Activated T-cell treated with anti-CD3 and anti-CD28 coated beads for 1 hour (primary cell): ENCODE measurements at regions not wholly inside any gene's neighbourhood (a gene's known extent, or its start where the extent isn't known, plus 50 kb on each side); places are given as distances from the start of the nearest gene placed in this dataset.

Experiments
- DNase-seq: peaks from one replicate; pipeline ENCODE4 v3.0.0-alpha.2; 2020; ENCODE audit warnings: low read depth

GRCh38 chr2:238561230-238561629 lies 134.5 kb downstream of the ASB1 start:
- DNase-seq = no peak

DNA sequence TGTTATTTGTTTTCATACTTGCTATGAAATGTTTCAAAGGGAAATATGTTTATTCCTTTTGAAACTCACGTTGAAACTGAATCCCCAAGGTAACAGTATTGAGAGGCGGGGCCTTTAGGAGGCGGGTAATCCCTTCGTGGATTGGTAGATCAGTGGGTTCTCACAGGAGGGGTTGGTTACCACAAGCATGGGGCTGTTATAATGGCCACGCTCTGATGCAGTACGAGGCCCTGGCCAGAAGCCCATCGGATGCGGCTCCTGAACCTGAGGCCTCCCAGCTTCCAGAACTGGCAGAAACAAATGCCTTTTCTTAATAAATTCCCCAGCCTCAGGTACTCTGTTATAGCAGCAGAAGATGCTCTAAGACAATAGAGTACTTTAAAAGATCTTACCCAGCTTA lies 135.7 kb downstream of the ASB1 start:
- no peak for DNase-seq

DNA sequence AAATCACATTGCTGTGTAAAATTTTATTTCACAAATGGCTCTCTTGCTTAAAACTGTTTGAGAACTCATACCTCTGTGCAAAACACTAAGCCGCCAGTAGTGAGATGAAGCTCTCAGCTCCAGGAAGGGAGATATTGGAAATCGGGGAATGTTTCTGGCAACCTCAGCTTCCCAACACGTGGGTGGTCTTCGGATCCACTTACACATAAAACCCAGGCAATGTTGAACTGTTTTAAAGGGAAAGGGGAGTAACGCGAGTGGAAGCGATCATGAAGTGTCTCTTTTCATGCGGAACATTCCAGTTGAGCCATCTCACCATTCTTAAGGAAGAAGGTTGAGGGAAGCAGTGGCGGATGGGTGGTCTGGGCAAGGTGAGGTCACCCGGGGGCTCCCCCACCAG lies 136.8 kb downstream of the ASB1 start:
- no peak for DNase-seq

DNA sequence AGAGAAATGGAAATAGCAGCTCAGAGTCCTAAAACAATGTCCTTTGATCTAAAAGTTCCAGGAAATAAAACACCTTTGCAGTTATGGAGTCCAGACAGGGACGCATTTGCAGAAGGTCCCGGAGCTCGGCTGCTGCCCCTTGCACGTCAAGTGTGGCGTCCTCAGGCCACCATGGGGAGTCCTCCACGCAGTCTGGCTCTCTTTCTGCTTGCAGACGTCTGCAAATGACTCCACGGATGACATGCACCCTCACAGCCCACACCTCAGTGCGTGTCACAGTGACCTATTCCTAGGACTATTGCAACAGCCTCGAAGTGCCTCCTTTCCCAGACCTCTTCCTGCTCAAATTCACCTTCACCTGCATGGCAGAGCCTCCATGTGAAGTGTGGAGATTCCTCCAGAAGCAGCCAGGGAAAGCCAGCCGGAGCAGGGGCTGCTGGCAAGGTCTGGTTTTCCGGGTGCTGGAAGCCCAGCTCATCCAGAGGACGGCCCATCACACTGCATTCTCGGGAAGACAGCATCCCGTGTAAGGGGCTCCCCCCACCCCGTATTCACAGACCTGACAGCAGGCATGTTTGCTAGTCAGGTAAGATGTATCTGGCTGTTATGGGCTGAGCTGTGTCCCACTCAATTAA lies 137.7 kb downstream of the ASB1 start:
- no peak for DNase-seq

DNA sequence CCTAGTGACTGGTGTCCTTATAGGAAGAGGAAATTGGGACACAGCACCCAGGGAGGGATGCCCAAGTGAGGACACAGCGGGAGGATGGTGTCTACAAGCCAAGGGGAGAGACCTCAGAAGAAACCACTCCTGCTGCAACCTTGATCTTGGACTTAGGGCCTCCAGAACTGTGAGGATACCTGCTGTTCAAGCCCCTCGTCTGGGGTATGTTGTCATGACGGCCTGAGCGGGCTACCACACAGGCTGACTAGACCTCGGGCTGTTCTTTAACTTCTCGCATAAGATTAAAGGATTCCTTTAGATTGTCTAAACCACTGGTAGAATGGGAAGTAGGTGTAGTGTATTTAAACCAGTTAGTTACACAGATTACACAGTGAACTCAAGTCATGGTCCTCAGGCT lies 138.3 kb downstream of the ASB1 start:
- no peak for DNase-seq

DNA sequence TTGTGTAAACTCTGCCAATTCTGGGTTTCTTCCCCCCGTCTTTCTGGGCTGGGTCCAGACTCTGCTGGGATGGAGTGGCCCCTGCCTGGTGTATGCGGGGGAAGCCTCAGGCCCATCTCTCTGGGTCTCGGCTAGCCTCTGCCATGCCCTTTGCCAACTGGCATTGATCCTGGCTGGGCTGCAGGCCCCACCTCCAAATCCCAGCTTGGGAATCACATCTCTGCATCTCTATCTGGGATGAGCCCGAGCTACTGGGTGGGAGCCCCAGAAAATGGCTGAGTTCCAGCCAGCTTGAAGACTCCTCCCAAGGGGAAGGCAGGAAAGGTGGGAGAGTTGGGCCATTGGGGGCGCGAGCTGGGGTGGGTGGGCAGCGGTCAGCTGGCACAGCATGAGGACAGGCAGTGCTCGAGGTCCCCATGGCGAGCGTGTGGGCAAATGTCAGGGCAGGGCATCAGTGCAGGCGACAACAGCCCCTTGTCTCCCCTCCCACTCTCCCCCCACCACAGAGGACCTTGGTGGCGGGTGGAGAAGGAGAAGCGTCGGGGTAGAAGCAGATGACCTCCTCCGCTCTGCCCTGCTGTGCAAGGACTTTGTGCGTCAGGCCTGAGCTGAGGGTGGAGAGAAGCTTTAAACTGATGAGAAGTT lies 139.4 kb downstream of the ASB1 start:
- DNase-seq = no peak

DNA sequence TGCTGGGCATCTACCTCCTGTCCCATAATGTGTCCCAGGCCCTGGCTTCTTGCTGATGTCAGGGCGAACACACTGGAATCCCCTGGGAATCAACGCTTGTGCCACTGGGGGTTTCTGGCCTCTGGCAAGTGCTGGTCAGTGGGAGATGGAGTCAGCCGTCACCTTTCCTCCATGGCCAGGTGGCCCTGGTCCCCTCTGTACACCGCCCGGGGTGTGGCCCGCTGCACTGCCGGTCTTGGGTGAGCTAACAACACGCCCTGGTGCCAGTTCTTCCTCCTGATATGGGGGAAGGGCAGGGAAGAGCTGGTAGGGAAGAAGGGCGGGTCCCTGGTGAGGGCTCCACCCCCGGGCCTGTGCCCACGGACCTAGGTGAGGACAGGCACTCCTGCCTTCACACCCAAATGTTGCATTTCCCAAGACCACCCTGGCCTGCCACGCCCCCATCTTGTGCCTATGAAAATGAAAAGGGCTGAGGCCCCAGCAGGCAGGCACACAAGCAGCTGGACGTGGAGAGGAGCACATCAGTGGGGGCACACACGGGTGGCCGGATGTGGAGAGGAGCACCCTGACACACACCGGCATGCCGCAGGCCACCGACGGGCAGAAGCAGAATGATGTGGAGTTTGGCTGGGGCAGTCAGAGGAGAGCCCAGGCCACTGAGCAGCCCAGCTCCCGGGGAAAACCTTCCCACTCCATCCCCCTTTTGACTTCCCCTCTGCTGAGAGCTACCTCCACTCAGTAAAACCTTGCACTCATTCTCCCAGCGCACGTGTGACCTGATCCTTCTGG lies 140.5 kb downstream of the ASB1 start:
- DNase-seq = no peak

DNA sequence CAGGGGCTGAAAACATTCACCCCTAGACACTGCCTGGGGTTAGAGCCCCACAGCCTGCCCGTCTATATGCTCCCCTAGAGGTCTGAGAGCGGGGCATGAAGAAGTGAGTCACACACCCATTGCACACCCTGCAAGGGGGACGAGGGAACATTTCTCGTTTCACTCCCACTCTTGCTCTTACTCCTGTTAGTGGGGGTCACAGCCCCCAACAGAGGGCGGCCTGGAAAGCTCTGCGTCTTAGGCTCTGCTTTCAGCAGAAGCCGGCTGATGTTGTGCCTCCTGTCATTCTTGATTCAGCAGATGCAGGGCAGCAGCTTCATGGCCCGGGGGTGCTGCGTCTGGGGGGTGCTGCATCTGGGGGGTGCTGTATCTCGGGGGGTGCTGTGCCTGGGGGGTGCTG lies 141.3 kb downstream of the ASB1 start:
- DNase-seq = no peak

DNA sequence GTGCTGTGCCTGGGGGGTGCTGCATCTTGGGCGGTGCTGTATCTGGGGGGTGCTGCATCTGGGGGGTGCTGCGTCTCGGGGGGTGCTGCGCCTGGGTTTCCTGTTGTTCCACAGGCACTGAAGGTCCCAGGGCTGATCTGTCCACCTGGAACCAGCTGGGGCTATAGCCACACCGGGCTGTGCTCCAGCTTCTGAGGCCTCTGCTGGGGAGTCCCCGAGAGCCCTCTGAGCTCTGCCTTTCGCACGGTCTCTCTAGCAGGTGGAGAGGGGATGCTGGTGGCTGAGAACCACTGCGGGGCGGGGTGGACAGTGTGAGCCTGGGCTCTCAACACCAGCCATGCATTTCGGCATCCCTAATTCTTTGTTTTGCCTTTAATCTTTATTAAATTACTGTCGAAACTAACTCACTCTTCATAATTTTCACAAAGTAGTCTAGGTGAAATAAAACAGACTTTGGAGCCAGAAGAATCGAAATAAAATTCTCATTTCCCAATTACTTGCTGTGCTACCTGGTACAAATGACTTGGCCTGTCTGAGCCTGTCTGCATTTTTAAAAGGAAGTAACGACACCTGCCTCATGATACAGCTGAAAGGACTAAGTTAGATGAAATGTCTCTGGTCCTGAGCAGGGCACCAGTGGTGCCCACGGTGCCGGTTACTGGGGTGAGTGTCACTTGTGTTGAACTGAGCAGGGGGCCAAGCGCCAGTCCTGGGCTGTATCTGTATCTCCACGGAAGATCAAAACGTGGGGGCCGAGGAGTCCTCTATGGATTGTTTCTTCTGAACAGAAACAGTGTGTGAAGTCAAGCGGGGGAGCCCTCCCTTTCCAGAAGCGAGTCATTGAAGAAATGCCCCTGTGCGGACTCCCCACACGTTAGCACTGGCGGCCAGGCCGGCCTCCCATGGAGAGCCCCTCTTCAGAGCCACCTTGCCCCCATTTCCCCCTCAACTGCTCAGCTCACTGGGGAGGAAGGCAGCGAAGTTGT lies 142.0 kb downstream of the ASB1 start:
- DNase-seq = no peak

DNA sequence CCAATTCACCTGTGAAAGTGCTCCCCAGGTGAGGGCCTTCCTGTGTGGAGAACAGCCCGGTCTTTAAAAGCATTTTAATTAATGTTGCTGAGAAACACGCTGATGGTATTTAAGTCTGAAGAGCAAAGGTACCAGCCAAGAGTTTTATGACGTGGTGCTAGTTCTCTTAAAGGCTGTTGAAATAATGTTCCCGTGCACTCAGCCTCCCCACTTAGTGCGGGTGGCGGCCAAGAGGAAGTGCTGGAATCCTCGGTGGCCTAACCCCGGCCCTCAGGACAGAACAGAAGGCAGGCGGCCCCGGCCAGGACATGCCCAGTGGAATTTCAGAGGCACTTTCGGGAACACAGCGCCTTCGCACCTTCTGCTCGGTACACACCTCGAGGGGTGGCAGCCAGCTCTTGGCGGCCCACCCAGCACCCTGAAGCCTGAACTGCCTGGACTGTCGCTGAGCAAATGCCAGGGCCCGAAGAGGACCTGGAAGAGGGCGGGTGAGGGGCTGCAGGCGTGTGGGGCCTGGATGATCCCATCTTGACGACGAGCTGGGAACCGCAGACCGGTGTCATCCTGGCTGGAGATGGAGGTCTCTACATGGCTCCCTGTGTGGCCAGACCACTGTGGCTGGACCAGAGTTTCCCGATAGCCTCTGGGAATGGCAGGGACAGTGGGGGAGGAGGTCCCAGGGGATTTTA lies 142.9 kb downstream of the ASB1 start:
- no peak for DNase-seq

GRCh38 chr2:238570391-238570790 lies 143.7 kb downstream of the ASB1 start:
- DNase-seq = no peak

DNA sequence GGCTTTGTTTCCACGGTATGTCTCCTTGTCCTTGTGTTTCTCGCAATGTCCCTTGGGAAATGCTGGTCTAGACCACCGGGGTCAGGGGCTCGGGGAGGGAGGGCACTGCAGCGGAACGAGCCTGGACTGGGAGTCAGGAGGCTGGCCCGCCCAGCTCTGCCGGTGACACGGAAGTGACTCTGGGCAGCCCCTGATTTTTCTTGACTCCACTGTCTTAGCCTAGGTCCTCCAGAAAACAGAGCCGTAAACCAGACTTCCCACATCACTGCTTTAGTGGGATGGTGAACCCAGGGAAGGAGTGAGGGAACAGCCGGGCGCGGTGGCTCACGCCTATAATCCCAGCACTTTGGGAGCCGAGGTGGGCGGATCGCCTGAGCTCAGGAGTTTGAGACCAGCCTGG lies 144.2 kb downstream of the ASB1 start:
- no peak for DNase-seq

DNA sequence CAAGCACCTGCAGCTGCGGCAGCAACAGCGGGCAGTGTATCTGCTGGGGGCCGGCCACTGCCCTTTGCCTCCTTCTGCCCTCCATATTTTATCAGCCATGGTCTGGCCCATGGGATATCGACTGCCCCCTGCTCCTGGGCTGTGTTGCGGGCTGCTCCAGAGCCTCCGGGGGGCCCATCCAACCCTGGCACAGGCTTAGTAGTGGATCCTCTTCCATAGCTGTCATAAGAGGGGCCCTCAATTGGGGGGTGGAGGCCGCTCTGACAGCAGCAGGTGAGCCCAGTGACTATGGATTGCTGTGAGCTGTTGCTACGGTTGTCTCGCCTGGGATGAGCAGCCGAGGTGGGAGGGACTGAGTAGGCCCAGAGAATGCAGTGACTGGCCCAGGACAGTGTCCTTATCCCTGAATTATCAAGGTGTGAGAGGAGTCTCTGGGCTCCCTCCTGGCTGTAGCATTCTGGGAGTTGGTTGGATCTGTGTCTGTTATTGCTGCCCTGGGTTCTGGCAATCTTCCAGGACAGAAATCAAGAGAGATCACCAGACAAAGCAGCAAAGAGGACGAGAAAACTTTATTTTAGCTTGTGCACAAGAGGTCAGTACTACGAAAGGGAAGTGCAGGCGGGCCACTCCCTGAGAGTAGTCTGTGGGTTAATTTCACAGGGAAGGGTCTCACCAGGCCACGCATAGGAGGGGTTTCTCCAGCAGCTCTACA lies 145.1 kb downstream of the ASB1 start:
- DNase-seq = no peak

DNA sequence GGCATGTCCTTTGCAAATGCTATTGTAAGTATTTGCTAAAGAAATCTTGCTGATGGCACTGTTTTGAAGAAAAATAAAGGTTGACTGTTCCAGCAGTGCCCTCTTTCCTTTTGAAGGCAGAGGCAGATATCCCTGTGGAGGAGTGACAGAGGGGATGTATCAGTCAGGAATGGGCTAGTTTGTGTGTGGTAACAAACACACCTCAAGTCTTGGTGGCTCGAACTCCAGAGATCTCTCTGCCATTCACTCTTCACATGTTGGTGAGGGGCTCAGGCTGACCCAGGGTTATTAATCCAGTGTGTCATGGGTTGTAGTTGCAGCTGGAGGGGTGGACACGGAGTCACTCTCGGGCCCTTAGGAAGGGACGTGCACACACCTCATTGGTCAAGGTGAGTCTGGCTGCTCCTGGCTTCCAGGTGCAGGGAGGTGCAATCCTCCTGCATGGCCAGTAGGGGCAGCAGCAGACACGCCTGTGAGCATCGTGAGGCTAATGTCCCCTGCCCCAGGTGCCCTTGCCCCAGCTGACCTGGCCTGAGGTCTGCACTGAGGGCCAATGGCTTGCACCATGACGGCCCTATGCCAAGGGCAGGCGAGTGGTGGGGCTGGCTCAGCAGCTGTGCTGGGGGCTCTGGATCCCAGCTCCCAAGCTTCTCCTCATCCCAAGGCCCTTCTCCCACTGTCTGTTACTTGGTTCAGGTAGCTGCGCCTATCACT lies 146.5 kb downstream of the ASB1 start:
- DNase-seq = no peak

DNA sequence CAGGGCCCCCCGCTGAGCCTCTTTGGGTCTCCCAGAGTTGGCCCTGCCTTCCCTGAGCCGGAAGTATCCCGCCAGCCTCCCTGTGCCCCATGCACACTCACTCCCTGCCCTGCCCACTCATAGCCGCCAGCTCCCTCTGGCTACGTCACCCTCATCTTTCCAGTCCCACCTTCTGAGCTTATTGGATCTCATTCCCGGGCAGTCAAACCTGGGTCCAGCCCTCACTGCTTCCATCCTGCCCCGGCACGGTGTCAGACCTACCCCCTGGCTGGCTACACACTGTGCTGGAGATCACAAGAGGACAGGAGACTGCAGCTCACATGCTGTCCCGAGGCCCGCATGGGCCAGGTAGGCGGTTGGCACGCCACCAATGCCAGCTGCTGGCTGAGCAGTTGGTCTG lies 147.2 kb downstream of the ASB1 start:
- DNase-seq = no peak

GRCh38 chr2:238574490-238575271 lies 148.0 kb downstream of the ASB1 start:
- no peak for DNase-seq

- no peak for DNase-seq
Observed at GRCh38 chr2:238576674-238577073, 149.9 kb downstream of the ASB1 start.

GRCh38 chr2:238578256-238578655 lies 151.5 kb downstream of the ASB1 start:
- no peak for DNase-seq

GRCh38 chr2:238580486-238580885 lies 153.8 kb downstream of the ASB1 start:
- DNase-seq = no peak
